Stimulated activated naive CD8-positive, alpha-beta T cell treated with anti-CD3 and anti-CD28 coated beads, Interleukin-15, amount 100 ng/mL, for 72 hours (primary cell): ENCODE measurements at regions not wholly inside any gene's neighbourhood (a gene's known extent, or its start where the extent isn't known, plus 50 kb on each side); places are given as distances from the start of the nearest gene placed in this dataset.
"Not testable (repeated sequence)": the region's sequence is repeated elsewhere in the genome, so short reads cannot be mapped to it uniquely, and the experiment has no call there.

Experiments
- ATAC-seq: fragments of 150-1000 bp; cut with Tn5 transposase; 2 replicates; pipeline ENCODE4 v1.10.0; 2021; ENCODE audit warnings: mild to moderate bottlenecking, moderate library complexity
- DNase-seq, 2 donors: peaks; one replicate each; pipeline ENCODE4 v3.0.0; 2021 to 2022
- H3K27ac Mint-ChIP-seq, 2 donors: one replicate each; pipeline ENCODE4 v1.8.0; 2022; ENCODE audit warnings: mild to moderate bottlenecking in 2 of 2, mixed read lengths in 2 of 2, moderate library complexity in 2 of 2
- H3K27me3 Mint-ChIP-seq: one replicate; pipeline ENCODE4 v1.8.0; 2022; ENCODE audit warnings: mixed read lengths
- H3K4me1 Mint-ChIP-seq: one replicate; pipeline ENCODE4 v1.8.0; 2022; ENCODE audit warnings: mild to moderate bottlenecking, mixed read lengths
- H3K4me3 Mint-ChIP-seq, 2 donors: one replicate each; pipeline ENCODE4 v1.8.0; 2022; ENCODE audit warnings: mild to moderate bottlenecking in 2 of 2, mixed read lengths in 2 of 2, moderate library complexity in 1 of 2
- H3K9me3 Mint-ChIP-seq, 2 donors: one replicate each; pipeline ENCODE4 v1.8.0; 2022; ENCODE audit warnings: mixed read lengths in 2 of 2

- H3K27ac Mint-ChIP-seq: no peak overlapping the region
Observed at GRCh38 chr7:132001146-132001545, 444.7 kb upstream of the PODXL start.

GRCh38 chr7:131999193-131999592, 442.8 kb upstream of the PODXL start:
- DNase-seq (no peak), ATAC-seq (no peak)
- H3K27ac Mint-ChIP-seq: no peak overlapping the region
- no peaks in the 10 kb centered on the region for H3K27me3 Mint-ChIP-seq
- no peaks in the 10 kb centered on the region for H3K9me3 Mint-ChIP-seq
- H3K4me3 Mint-ChIP-seq: no peak overlapping the region
- no peaks in the 10 kb centered on the region for H3K4me1 Mint-ChIP-seq

More at GRCh38 chr7:132001146-132001545, 444.7 kb upstream of the PODXL start:
- no peak for ATAC-seq
- no peak for DNase-seq
- no peak overlapping the region for H3K4me3 Mint-ChIP-seq
- H3K27me3 Mint-ChIP-seq: no peaks in the 10 kb centered on the region
- no peaks in the 10 kb centered on the region for H3K4me1 Mint-ChIP-seq
- H3K9me3 Mint-ChIP-seq: no peaks in the 10 kb centered on the region

DNA sequence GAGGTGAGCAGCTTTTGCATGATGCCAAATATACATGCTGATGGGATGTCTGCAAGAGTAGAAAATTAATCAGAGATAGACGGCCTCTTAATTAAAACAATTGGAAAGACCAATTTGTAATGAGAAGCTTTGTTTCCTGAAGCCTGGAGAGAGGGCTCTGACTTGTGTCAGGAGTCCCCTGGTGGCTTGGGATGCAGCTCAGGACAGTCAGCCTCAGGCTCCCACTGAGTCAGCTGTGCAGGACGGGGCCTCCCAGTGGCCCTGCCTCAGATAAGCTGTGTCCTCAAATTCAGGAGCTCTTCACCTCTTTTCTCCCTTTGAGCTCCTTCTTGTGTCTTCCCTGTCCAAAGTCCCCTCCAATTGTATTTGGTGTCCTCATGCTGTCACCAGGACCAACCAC, 438.9 kb upstream of the PODXL start:
- H3K27ac Mint-ChIP-seq: no peak overlapping the region
- H3K9me3 Mint-ChIP-seq: peaks cover 7 to 8% of the 10 kb centered on the region in 2 donors
- ATAC-seq (no peak), DNase-seq (no peak)
- no peaks in the 10 kb centered on the region for H3K4me1 Mint-ChIP-seq
- no peak overlapping the region for H3K4me3 Mint-ChIP-seq
- H3K27me3 Mint-ChIP-seq: peaks cover 7% of the 10 kb centered on the region

DNA sequence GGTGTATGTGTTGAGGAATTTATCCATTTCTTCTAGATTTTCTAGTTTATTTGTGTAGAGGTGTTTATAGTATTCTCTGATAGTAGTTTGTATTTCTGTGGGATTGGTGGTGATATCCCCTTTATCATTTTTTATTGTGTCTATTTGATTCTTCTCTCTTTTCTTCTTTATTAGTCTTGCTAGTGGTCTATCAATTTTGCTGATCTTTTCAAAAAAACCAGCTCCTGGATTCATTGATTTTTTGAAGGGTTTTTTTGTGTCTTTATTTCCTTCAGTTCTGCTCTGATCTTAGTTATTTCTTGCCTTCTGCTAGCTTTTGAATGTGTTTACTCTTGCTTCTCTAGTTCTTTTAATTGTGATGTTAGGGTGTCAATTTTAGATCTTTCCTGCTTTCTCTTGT, 424.6 kb upstream of the PODXL start:
- not testable (repeated sequence) for H3K9me3 Mint-ChIP-seq, DNase-seq, H3K27ac Mint-ChIP-seq, H3K4me1 Mint-ChIP-seq, H3K4me3 Mint-ChIP-seq, H3K27me3 Mint-ChIP-seq, ATAC-seq

DNA sequence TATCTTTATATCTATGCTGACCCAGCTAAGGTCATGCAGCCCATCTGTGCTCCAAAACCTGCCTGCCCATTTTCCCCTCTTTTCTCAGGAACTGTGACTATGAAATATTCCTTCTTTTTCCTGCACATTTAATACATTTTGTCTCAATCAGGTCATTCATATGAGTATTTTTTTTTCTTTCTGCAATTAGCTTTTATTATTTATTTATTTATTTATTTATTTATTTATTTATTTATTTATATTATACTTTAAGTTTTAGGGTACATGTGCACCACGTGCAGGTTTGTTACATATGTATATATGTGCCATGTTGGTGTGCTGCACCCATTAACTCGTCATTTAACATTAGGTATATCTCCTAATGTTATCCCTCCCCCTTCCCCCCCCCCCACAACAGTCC, 421.7 kb upstream of the PODXL start:
- not testable (repeated sequence) for ATAC-seq, H3K4me3 Mint-ChIP-seq, H3K27me3 Mint-ChIP-seq, H3K27ac Mint-ChIP-seq, H3K9me3 Mint-ChIP-seq, H3K4me1 Mint-ChIP-seq, DNase-seq

GRCh38 chr7:131976411-131976810, 420.0 kb upstream of the PODXL start:
- DNase-seq (no peak), ATAC-seq (no peak)
- Mint-ChIP-seq H3K27ac (no peak overlapping the region), H3K4me3 (no peak overlapping the region), H3K27me3 (peaks cover 2% of the 10 kb centered on the region), H3K4me1 (no peaks in the 10 kb centered on the region), H3K9me3 (peaks cover 0 to 5% of the 10 kb centered on the region in 2 donors)

- Mint-ChIP-seq H3K27me3 (no peaks in the 10 kb centered on the region), H3K9me3 (peaks cover 0 to 5% of the 10 kb centered on the region in 2 donors), H3K4me1 (no peaks in the 10 kb centered on the region), H3K4me3 (no peak overlapping the region), H3K27ac (no peak overlapping the region)
- DNase-seq (no peak), ATAC-seq (no peak)
Observed at GRCh38 chr7:131974671-131975070, 418.2 kb upstream of the PODXL start.

DNA sequence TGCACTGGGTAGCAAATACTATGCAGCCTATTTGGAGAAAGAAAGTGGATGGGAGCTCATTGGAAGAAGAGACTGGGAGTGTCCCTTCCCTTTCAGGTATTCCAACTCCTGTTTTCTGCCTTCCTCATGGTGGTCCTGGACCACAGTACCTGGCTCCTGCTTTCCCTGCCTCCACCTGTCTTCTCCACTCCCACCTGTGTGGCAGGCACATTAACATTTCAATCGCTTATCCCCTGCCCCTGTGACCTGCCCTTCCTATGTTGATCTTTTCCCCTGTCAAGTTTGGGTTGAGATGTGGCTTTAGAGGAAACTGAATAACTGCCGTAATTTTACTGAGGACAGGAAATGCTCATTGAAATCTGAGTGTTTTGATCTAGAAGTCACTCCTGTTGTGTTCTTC, 415.8 kb upstream of the PODXL start:
- Mint-ChIP-seq H3K4me3 (no peak overlapping the region), H3K4me1 (no peaks in the 10 kb centered on the region), H3K27me3 (peaks cover 7% of the 10 kb centered on the region), H3K9me3 (peaks cover 0 to 1% of the 10 kb centered on the region in 2 donors), H3K27ac (no peak overlapping the region)
- ATAC-seq: no peak
- no peak for DNase-seq

DNA sequence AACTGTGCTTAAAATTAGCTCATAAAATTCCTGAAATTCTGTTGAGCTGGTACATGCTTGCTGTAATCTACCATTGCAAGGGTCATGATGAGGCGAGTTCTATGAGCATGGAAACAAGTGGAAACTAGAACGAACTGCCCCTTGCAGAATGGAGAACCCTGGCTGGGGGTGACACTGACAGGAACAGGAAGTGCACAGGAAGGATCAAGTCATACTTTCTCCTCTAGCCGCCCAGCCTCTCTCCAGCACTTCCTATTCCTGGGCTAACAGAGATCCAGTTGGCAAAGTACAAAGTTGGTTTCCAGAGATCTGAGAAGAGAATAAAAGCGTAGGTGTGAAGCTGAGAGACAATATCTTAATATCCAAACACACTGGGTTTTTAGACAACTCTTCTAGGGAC, 414.2 kb upstream of the PODXL start:
- no peaks in the 10 kb centered on the region for H3K9me3 Mint-ChIP-seq
- no peak overlapping the region for H3K4me3 Mint-ChIP-seq
- no peak for DNase-seq
- no peak overlapping the region for H3K27ac Mint-ChIP-seq
- peaks cover 7% of the 10 kb centered on the region for H3K27me3 Mint-ChIP-seq
- ATAC-seq: no peak
- no peaks in the 10 kb centered on the region for H3K4me1 Mint-ChIP-seq

GRCh38 chr7:131969560-131969959, 413.1 kb upstream of the PODXL start:
- ATAC-seq: no peak

DNA sequence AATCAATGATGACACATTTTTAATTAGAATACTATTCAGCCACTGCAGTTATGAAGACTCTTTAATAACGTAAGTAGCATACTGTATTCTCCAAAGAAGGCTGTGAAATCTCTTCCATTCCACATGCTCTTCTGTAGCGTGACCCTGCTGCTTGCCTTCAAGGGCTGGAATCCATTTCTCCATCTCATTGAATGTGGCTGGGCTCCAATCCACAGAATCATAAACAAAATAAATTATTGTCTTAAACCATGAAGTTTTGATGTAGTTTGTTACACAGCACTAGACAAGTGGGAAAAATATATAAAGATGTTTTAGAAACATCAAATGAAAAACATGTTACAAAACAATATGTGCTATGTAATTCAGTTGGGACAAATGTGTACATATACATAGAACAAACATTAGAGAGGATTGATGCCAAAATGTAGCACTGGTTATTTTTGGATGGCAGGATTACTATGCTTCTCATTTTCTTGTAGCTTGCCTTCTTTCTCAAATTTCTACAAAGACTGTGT, 410.8 kb upstream of the PODXL start:
- H3K4me1 Mint-ChIP-seq: no peaks in the 10 kb centered on the region

More at GRCh38 chr7:131969560-131969959, 413.1 kb upstream of the PODXL start:
- no peak for DNase-seq
- peaks cover 7% of the 10 kb centered on the region for H3K27me3 Mint-ChIP-seq
- H3K4me3 Mint-ChIP-seq: no peak overlapping the region
- no peaks in the 10 kb centered on the region for H3K9me3 Mint-ChIP-seq
- H3K4me1 Mint-ChIP-seq: no peaks in the 10 kb centered on the region
- no peak overlapping the region for H3K27ac Mint-ChIP-seq

DNA sequence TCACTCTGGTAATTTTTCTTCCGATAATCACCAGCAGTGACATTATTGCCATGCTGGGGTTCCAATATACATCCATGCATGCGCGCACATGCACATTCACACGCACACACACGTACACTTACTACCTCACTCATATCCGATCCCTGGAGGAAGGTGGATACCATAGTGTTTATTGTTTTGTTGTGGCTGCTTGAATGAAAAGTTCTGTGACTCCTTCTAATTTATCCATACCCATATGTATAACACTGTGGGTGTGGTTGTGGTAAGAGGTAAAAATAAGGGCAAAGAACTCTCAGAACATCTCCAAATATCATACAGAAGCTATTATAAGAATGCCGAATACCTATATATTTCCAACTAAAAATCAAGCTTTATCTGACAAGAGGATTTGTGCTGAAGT, 407.8 kb upstream of the PODXL start:
- no peaks in the 10 kb centered on the region for H3K9me3 Mint-ChIP-seq
- H3K4me3 Mint-ChIP-seq: no peak overlapping the region
- ATAC-seq (no peak), DNase-seq (no peak)
- no peaks in the 10 kb centered on the region for H3K4me1 Mint-ChIP-seq
- no peak overlapping the region for H3K27ac Mint-ChIP-seq
- peaks cover 21% of the 10 kb centered on the region for H3K27me3 Mint-ChIP-seq

More for the DNA sequence above, 410.8 kb upstream of the PODXL start:
- Mint-ChIP-seq H3K4me3 (no peak overlapping the region), H3K27ac (no peak overlapping the region), H3K9me3 (no peaks in the 10 kb centered on the region), H3K27me3 (peaks cover 7% of the 10 kb centered on the region)
- DNase-seq (no peak), ATAC-seq (no peak)

- no peak for DNase-seq
- Mint-ChIP-seq H3K4me3 (no peak overlapping the region), H3K27ac (no peak overlapping the region), H3K27me3 (peaks cover 15% of the 10 kb centered on the region), H3K4me1 (no peaks in the 10 kb centered on the region), H3K9me3 (peaks cover 6 to 7% of the 10 kb centered on the region in 2 donors)
- ATAC-seq: no peak
Observed at GRCh38 chr7:131961054-131961680, 404.7 kb upstream of the PODXL start.

DNA sequence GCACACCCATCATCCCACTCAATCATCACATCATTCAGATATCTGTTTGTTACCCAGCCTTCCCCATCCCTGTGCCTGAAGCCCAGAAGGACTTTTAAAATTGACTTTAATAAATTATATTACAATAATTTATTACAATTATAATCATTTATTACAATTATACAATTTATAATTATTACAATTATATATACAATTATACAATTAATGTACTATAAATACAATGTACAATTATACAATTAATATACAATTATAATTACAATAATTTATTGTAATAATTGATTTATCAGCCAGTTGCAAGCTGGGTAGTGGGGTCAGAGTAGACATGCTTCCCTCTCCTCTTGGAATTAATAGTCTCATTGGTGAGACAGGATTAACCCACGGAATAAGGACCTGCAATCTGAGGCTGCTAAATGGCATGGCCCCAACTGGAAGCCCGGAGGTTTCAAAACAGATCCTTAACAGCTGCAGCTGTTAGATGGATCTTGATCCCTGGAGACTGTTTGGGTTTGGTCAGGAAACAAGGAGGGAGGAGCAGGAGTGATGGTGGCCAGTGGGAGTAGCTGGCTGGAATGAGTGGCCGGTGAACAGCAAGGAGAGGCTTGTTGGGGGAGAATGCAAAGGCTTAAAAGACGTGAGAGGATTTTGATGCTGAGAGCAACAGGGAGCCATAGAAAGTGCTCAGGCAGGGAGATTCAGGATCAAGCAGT, 402.8 kb upstream of the PODXL start:
- Mint-ChIP-seq H3K27me3 (peaks cover 22% of the 10 kb centered on the region), H3K9me3 (peaks cover 6 to 7% of the 10 kb centered on the region in 2 donors), H3K4me3 (no peak overlapping the region), H3K27ac (no peak overlapping the region), H3K4me1 (no peaks in the 10 kb centered on the region)
- DNase-seq (no peak), ATAC-seq (no peak)

- no peak for DNase-seq
- Mint-ChIP-seq H3K4me1 (no peaks in the 10 kb centered on the region), H3K27ac (no peak overlapping the region), H3K27me3 (peaks cover 34% of the 10 kb centered on the region), H3K4me3 (no peak overlapping the region), H3K9me3 (peaks cover 6 to 7% of the 10 kb centered on the region in 2 donors)
- ATAC-seq: no peak
Observed at GRCh38 chr7:131957338-131958020, 401.1 kb upstream of the PODXL start.

- peaks cover 33% of the 10 kb centered on the region for H3K27me3 Mint-ChIP-seq
- ATAC-seq (no peak), DNase-seq (no peak)
- H3K4me3 Mint-ChIP-seq: no peak overlapping the region
- no peaks in the 10 kb centered on the region for H3K4me1 Mint-ChIP-seq
- peaks cover 6 to 7% of the 10 kb centered on the region in 2 donors for H3K9me3 Mint-ChIP-seq
- no peak overlapping the region for H3K27ac Mint-ChIP-seq
Observed at GRCh38 chr7:131956864-131957263, 400.4 kb upstream of the PODXL start.
